DND-41 (cell line): ENCODE measurements at regions not wholly inside any gene's neighbourhood (a gene's known extent, or its start where the extent isn't known, plus 50 kb on each side); places are given as distances from the start of the nearest gene placed in this dataset.

Experiments
- ATAC-seq: fragments of 200-7000 bp; cut with Tn5 transposase; 3 replicates; pipeline ENCODE4 v1.9.1; 2021; ENCODE audit warnings: low read depth; ENCODE audit not compliant: insufficient read depth
- DNase-seq: peaks from one replicate; pipeline ENCODE4 v3.0.0-alpha.2; 2020
- H2AFZ ChIP-seq: 2 replicates; pipeline ENCODE4 v1.6.0; 2012; ENCODE audit warnings: low read depth, low read length
- H3K27ac ChIP-seq: 2 replicates; pipeline ENCODE4 v1.5.1; 2012; ENCODE audit warnings: low read length, inconsistent platforms
- H3K27me3 ChIP-seq: fragments of 200-600 bp; sonication (generic); 2 replicates; pipeline ENCODE4 v1.6.0; 2012; ENCODE audit warnings: low read length, mild to moderate bottlenecking, inconsistent platforms; ENCODE audit not compliant: insufficient read depth, poor library complexity
- H3K36me3 ChIP-seq: 2 replicates; pipeline ENCODE4 v1.5.1; 2012; ENCODE audit warnings: low read length, inconsistent platforms; ENCODE audit not compliant: insufficient read depth
- H3K4me1 ChIP-seq: 2 replicates; pipeline ENCODE4 v1.5.1; 2012; ENCODE audit warnings: mild to moderate bottlenecking, low read length; ENCODE audit not compliant: insufficient read depth
- H3K4me2 ChIP-seq: 2 replicates; pipeline ENCODE4 v1.6.0; 2012; ENCODE audit warnings: mild to moderate bottlenecking, moderate library complexity, low read length, inconsistent platforms; ENCODE audit not compliant: insufficient read depth
- H3K4me3 ChIP-seq, 2 experiments: fragments of 200-600 bp in 1 of 2; shearing (Covaris generic) in 1 of 2; 2 replicates each; pipeline ENCODE4 v1.5.1; 2012 to 2016; ENCODE audit warnings: inconsistent platforms in 2 of 2, low read length in 2 of 2, mild to moderate bottlenecking in 2 of 2, low read depth in 1 of 2, moderate library complexity in 1 of 2
- H3K79me2 ChIP-seq: 2 replicates; pipeline ENCODE4 v1.6.0; 2012; ENCODE audit warnings: low read length, inconsistent platforms; ENCODE audit not compliant: insufficient read depth
- H3K9ac ChIP-seq: 2 replicates; pipeline ENCODE4 v1.6.0; 2012; ENCODE audit warnings: low read depth, mild to moderate bottlenecking, inconsistent platforms, low read length, moderate library complexity
- H3K9me3 ChIP-seq: 2 replicates; pipeline ENCODE4 v1.5.1; 2012; ENCODE audit warnings: low read length, moderate library complexity, mild to moderate bottlenecking, inconsistent platforms; ENCODE audit not compliant: insufficient read depth, severe bottlenecking
- H4K20me1 ChIP-seq: 2 replicates; pipeline ENCODE4 v1.6.0; 2012; ENCODE audit warnings: low read length; ENCODE audit not compliant: insufficient read depth
- CTCF ChIP-seq: IDR thresholded peaks from 2 replicates; pipeline ENCODE4 v1.5.1; 2012; ENCODE audit warnings: borderline replicate concordance, low read length, moderate library complexity, mild to moderate bottlenecking; ENCODE audit not compliant: poor library complexity, severe bottlenecking; ENCODE audit errors: extremely low read depth
- EZH2 ChIP-seq: IDR thresholded peaks from 3 replicates; pipeline ENCODE4 v1.6.1; 2012; ENCODE audit warnings: borderline replicate concordance, low read depth, mild to moderate bottlenecking, moderate library complexity, low read length, inconsistent platforms; ENCODE audit not compliant: severe bottlenecking

- no peaks in the 10 kb centered on the region for H3K9me3 ChIP-seq
- H3K4me2 ChIP-seq, result no peak overlapping the region
- no peak overlapping the region for H3K9ac ChIP-seq
- H3K4me3 ChIP-seq, result no peak overlapping the region
- peaks cover 3% of the 10 kb centered on the region for H3K27me3 ChIP-seq
- H3K4me1 ChIP-seq, result no peaks in the 10 kb centered on the region
- DNase-seq (no peak), ATAC-seq (no peak)
- no peaks in the 10 kb centered on the region for H4K20me1 ChIP-seq
- TF ChIP-seq EZH2, result no peak
- TF ChIP-seq CTCF, result no peak
- no peaks in the 10 kb centered on the region for H3K36me3 ChIP-seq
- no peak overlapping the region for H3K27ac ChIP-seq
- H3K79me2 ChIP-seq, result no peaks in the 10 kb centered on the region
- no peak overlapping the region for H2AFZ ChIP-seq
Observed at GRCh38 chr2:219989744-219990143, 362.3 kb downstream of the SLC4A3 start.

- ATAC-seq, result no peak
- Histone ChIP-seq H3K4me1 (no peaks in the 10 kb centered on the region), H3K4me3 (no peak overlapping the region), H3K79me2 (no peaks in the 10 kb centered on the region), H3K9me3 (no peaks in the 10 kb centered on the region), H4K20me1 (no peaks in the 10 kb centered on the region), H2AFZ (no peak overlapping the region), H3K4me2 (no peak overlapping the region), H3K27ac (no peak overlapping the region), H3K9ac (no peak overlapping the region), H3K36me3 (no peaks in the 10 kb centered on the region), H3K27me3 (peaks cover 3% of the 10 kb centered on the region)
- DNase-seq, result no peak
- TF ChIP-seq CTCF (no peak), EZH2 (no peak)
Observed at GRCh38 chr2:219991116-219991515, 363.7 kb downstream of the SLC4A3 start.

DNA sequence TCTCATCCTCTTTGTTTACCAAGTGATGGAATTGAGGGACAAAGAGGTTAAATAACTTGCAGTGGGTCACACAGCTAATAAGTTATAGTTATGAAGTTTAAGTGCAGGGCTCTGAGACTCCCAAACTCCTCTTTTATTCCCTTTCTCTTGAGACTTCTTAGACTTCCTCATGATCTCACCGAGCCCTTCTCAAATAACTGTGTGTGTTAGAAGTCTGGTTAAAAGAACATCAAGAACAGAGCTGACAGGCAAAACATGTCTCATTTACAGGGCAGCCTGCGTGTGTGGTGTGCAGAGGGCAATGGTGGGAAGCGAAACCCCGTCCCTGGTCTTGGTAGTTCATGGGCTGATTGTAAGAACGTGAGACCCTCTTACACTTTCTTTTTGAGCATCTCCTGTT is 368.0 kb downstream of the SLC4A3 start:
- Histone ChIP-seq H2AFZ (no peak overlapping the region), H3K4me3 (no peak overlapping the region)
- ATAC-seq, result no peak

More for the DNA sequence above, 368.0 kb downstream of the SLC4A3 start:
- H4K20me1 ChIP-seq, result no peaks in the 10 kb centered on the region
- H3K9me3 ChIP-seq, result no peaks in the 10 kb centered on the region
- H3K36me3 ChIP-seq, result no peaks in the 10 kb centered on the region
- H3K4me1 ChIP-seq, result no peaks in the 10 kb centered on the region
- H3K27ac ChIP-seq, result no peak overlapping the region
- no peak for DNase-seq
- TF ChIP-seq EZH2 (no peak), CTCF (no peak)
- H3K27me3 ChIP-seq, result peaks cover 6% of the 10 kb centered on the region
- H3K9ac ChIP-seq, result no peak overlapping the region
- no peaks in the 10 kb centered on the region for H3K79me2 ChIP-seq
- H3K4me2 ChIP-seq, result no peak overlapping the region
